ENCODE measurements at regions not wholly inside any gene's neighbourhood (a gene's known extent, or its start where the extent isn't known, plus 50 kb on each side); places are given as distances from the start of the nearest gene placed in this dataset.

GRCh38 chr16:56116577-56116964, 74.7 kb upstream of the GNAO1 start:
- no peak overlapping the region for H3K4me3 ChIP-seq (ENCODE audit: low read length)
- no peaks in the 10 kb centered on the region for H3K36me3 ChIP-seq (ENCODE audit: low read depth, low read length)
- H3K9me2 ChIP-seq (replicated peaks; ENCODE audit: low read length): no peaks in the 10 kb centered on the region
- no peak overlapping the region for H3K9ac ChIP-seq (ENCODE audit: low read length)
- no peaks in the 10 kb centered on the region for H3K79me2 ChIP-seq (ENCODE audit: low read length)
- BruUV-seq (replicated peaks): no TSS peak
- ATAC-seq (no peak), DNase-seq (no peak)
- H3K27ac ChIP-seq (ENCODE audit: low read length): no peak overlapping the region
- H4K20me1 ChIP-seq (ENCODE audit: low read length): no peaks in the 10 kb centered on the region
- TF ChIP-seq EZH2phosphoT487 (IDR thresholded peaks at IDR 0.05; ENCODE audit: borderline replicate concordance, low read length): no peak
- TF ChIP-seq CTCF (conservative IDR thresholded peaks at IDR 0.05; ENCODE audit: low read depth, low read length): no peak
- TF ChIP-seq EZH2 (IDR thresholded peaks at IDR 0.05; ENCODE audit: low read length, unreplicated experiment): no peak
- 0 out of 2 replicates have a peak, but pooled peaks cover 6% of the 10 kb centered on the region for H3K27me3 ChIP-seq (ENCODE audit: low read length)
- CTCF ChIA-PET: no interaction called here
- no peak overlapping the region for H2AFZ ChIP-seq (ENCODE audit: low read length)
- no peaks in the 10 kb centered on the region for H3K4me1 ChIP-seq (ENCODE audit: insufficient read depth, low read length)
- no peaks in the 10 kb centered on the region for H3F3A ChIP-seq (ENCODE audit: low read length, unreplicated experiment)
- POLR2A ChIA-PET (ENCODE audit: unreplicated experiment): no interaction called here
- H3K4me2 ChIP-seq (ENCODE audit: low read length): no peak overlapping the region
- no peaks in the 10 kb centered on the region for H3K9me3 ChIP-seq (ENCODE audit: low read length)
- intact Hi-C loops (cut with micrococcal nuclease): no loop called here

GRCh38 chr16:56115817-56116576, 75.3 kb upstream of the GNAO1 start:
- Histone ChIP-seq H3K27ac (ENCODE audit: low read length) (no peak overlapping the region), H3K79me2 (ENCODE audit: low read length) (no peaks in the 10 kb centered on the region), H3K4me1 (ENCODE audit: insufficient read depth, low read length) (no peaks in the 10 kb centered on the region), H3K9ac (ENCODE audit: low read length) (no peak overlapping the region), H3K36me3 (ENCODE audit: low read depth, low read length) (no peaks in the 10 kb centered on the region), H3K27me3 (ENCODE audit: low read length) (0 out of 2 replicates have a peak, but pooled peaks cover 6% of the 10 kb centered on the region), H3K4me3 (ENCODE audit: low read length) (no peak overlapping the region), H3F3A (ENCODE audit: low read length, unreplicated experiment) (no peaks in the 10 kb centered on the region), H3K9me3 (ENCODE audit: low read length) (no peaks in the 10 kb centered on the region), H3K9me2 (replicated peaks; ENCODE audit: low read length) (no peaks in the 10 kb centered on the region), H4K20me1 (ENCODE audit: low read length) (no peaks in the 10 kb centered on the region), H3K4me2 (ENCODE audit: low read length) (no peak overlapping the region), H2AFZ (ENCODE audit: low read length) (no peak overlapping the region)
- CTCF ChIA-PET: no interaction called here
- POLR2A ChIA-PET (ENCODE audit: unreplicated experiment): no interaction called here
- DNase-seq (no peak), ATAC-seq (no peak)
- no peak for TF ChIP-seq EZH2phosphoT487 (IDR thresholded peaks at IDR 0.05; ENCODE audit: borderline replicate concordance, low read length)
- TF ChIP-seq CTCF (conservative IDR thresholded peaks at IDR 0.05; ENCODE audit: low read depth, low read length): no peak
- TF ChIP-seq EZH2 (IDR thresholded peaks at IDR 0.05; ENCODE audit: low read length, unreplicated experiment): no peak
- intact Hi-C loops (cut with micrococcal nuclease): no loop called here
- no TSS peak for BruUV-seq (replicated peaks)

- CTCF ChIA-PET: no interaction called here
- Histone ChIP-seq H3K9ac (ENCODE audit: low read length) (no peak overlapping the region), H3K4me3 (ENCODE audit: low read length) (no peak overlapping the region), H3K4me1 (ENCODE audit: insufficient read depth, low read length) (no peaks in the 10 kb centered on the region), H3F3A (ENCODE audit: low read length, unreplicated experiment) (no peaks in the 10 kb centered on the region), H2AFZ (ENCODE audit: low read length) (no peak overlapping the region), H3K4me2 (ENCODE audit: low read length) (no peak overlapping the region), H3K9me2 (replicated peaks; ENCODE audit: low read length) (no peaks in the 10 kb centered on the region), H3K27me3 (ENCODE audit: low read length) (0 out of 2 replicates have a peak, but pooled peaks cover 6% of the 10 kb centered on the region), H3K9me3 (ENCODE audit: low read length) (no peaks in the 10 kb centered on the region), H4K20me1 (ENCODE audit: low read length) (no peaks in the 10 kb centered on the region), H3K36me3 (ENCODE audit: low read depth, low read length) (no peaks in the 10 kb centered on the region), H3K27ac (ENCODE audit: low read length) (no peak overlapping the region), H3K79me2 (ENCODE audit: low read length) (no peaks in the 10 kb centered on the region)
- BruUV-seq (replicated peaks): no TSS peak
- no peak for ATAC-seq
- TF ChIP-seq CTCF (conservative IDR thresholded peaks at IDR 0.05; ENCODE audit: low read depth, low read length): no peak
- no peak for TF ChIP-seq EZH2 (IDR thresholded peaks at IDR 0.05; ENCODE audit: low read length, unreplicated experiment)
- TF ChIP-seq EZH2phosphoT487 (IDR thresholded peaks at IDR 0.05; ENCODE audit: borderline replicate concordance, low read length): no peak
- intact Hi-C loops (cut with micrococcal nuclease): no loop called here
- POLR2A ChIA-PET (ENCODE audit: unreplicated experiment): no interaction called here
- DNase-seq: no peak
Measured at GRCh38 chr16:56113223-56113622, 78.1 kb upstream of the GNAO1 start.

All from PC-3 (cell line).